GM12865 (cell line): ENCODE measurements at regions not wholly inside any gene's neighbourhood (a gene's known extent, or its start where the extent isn't known, plus 50 kb on each side); places are given as distances from the start of the nearest gene placed in this dataset.

ENCODE experiments used
- DNase-seq: peaks from one replicate; pipeline ENCODE4 v3.0.0; 2010; ENCODE audit warnings: low read depth
- H3K4me3 ChIP-seq: 2 replicates; pipeline ENCODE4 v1.5.1; 2011; ENCODE audit warnings: mild to moderate bottlenecking, low read depth, low read length, control low read depth
- TF ChIP-seq, protein P1 (sequence below): IDR thresholded peaks from 2 replicates; pipeline ENCODE4 v1.5.1; 2011; ENCODE audit warnings: low read length, control low read depth, low read depth, inconsistent platforms; ENCODE audit not compliant: insufficient read depth; ENCODE audit errors: missing control alignments

DNA sequence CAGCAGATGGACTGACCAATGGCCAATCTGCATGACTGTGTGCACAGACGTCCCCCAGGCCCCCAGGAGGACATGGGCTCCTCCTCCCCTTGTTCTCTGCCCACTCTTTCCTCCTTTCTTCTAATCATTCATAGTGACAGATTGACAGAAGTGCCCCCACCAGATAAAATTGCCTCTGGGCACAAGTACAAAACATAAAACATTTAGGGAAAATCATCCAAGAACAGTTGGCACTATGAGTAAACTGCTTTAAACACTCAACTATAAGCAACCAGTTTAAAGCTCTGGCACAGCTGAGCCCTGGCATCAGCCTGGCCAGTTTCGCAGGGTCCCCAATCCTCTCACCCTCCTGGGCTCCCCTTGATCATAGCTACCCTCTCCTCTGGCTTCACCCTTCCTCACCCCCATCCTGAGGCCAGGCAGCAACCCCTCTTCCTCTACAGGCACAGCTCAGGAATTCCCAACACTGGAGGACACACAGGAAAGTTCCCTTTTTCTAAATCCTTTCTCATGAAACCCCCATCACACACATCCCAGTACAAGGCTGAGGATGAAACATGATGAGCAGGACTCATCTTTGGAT, 232.9 kb downstream of the BUD13 start:
- no peak overlapping the region for H3K4me3 ChIP-seq
- TF ChIP-seq, protein P1, sequence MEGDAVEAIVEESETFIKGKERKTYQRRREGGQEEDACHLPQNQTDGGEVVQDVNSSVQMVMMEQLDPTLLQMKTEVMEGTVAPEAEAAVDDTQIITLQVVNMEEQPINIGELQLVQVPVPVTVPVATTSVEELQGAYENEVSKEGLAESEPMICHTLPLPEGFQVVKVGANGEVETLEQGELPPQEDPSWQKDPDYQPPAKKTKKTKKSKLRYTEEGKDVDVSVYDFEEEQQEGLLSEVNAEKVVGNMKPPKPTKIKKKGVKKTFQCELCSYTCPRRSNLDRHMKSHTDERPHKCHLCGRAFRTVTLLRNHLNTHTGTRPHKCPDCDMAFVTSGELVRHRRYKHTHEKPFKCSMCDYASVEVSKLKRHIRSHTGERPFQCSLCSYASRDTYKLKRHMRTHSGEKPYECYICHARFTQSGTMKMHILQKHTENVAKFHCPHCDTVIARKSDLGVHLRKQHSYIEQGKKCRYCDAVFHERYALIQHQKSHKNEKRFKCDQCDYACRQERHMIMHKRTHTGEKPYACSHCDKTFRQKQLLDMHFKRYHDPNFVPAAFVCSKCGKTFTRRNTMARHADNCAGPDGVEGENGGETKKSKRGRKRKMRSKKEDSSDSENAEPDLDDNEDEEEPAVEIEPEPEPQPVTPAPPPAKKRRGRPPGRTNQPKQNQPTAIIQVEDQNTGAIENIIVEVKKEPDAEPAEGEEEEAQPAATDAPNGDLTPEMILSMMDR = no peak
- DNase-seq = no peak

- no peak for DNase-seq
- no peak overlapping the region for H3K4me3 ChIP-seq
- TF ChIP-seq, protein P1 = no peak
These were observed 233.6 kb downstream of the BUD13 start for GRCh38 chr11:116539211-116539610.

DNA sequence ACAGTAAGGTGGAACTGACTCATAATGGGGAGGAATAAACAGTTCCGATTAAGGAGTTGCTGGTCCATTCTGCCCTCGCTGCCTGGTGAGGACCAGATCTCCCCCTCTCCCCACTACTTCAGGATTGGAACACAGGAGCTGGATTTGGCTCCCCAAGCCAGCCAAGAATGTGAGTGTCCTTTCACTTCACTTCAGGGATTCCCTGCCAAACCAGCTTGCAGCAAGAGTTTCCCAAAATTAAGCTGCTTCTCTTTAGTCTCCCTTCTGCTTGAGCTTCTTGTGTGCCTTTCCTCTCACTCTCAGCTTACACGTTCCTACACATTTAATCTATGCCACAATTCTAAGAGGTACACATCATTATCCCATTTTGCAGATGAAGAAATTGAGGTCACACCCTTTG, 234.1 kb downstream of the BUD13 start:
- H3K4me3 ChIP-seq = no peak overlapping the region
- no peak for DNase-seq
- TF ChIP-seq, protein P1 = no peak

DNA sequence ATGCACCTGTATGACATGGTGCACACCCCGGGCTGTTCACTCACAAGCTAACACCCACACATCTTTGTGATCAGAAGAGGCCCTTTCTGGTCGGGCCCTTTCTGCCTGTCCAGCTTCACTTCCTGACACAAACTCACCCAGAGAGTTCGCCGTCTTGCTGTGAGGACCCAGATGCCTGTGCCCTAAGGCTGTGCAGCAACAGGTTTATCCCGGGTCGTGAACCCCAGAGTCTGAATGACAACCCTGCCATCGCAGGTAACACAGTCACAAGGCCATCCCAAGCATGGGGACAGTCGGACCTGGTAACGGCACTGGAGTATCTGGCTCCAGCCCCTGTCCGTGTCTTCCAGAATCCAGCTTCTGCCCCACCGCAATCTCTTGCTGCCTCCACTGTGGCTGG, 235.1 kb downstream of the BUD13 start:
- no peak for DNase-seq
- TF ChIP-seq, protein P1 = no peak
- H3K4me3 ChIP-seq = no peak overlapping the region

DNA sequence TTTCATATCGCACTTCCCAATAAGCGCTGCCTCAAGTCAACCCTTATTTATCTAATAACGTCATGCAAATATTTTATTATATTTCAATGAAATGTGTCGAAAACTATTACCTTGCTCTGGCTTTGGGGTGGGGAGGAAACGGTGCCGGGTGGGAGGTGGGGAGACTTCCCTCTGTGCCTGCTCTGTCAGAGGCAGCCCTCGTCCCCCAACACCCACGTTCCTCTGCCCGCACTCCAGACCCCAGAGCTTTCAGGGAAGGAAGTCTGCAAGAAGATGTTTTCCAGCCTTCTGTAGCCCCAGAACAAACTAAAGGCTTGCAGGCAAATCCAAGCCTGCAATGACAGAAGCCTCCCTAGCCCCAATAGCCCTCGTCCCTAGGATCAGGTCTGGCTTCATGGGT, 235.7 kb downstream of the BUD13 start:
- TF ChIP-seq, protein P1 = no peak
- no peak overlapping the region for H3K4me3 ChIP-seq
- no peak for DNase-seq

- TF ChIP-seq, protein P1 = no peak
- H3K4me3 ChIP-seq = no peak overlapping the region
These were observed 236.4 kb downstream of the BUD13 start for GRCh38 chr11:116536416-116536815.

GRCh38 chr11:116535994-116536393, 236.8 kb downstream of the BUD13 start:
- no peak overlapping the region for H3K4me3 ChIP-seq
- DNase-seq = no peak
- TF ChIP-seq, protein P1 = no peak

More at GRCh38 chr11:116536416-116536815, 236.4 kb downstream of the BUD13 start:
- no peak for DNase-seq
